ENCODE measurements at regions not wholly inside any gene's neighbourhood (a gene's known extent, or its start where the extent isn't known, plus 50 kb on each side); places are given as distances from the start of the nearest gene placed in this dataset.
"Not testable (repeated sequence)": the region's sequence is repeated elsewhere in the genome, so short reads cannot be mapped to it uniquely, and the experiment has no call there.

GRCh38 chr5:62767077-62767476 lies 188.5 kb downstream of the LRRC70 start:
- no peaks in the 10 kb centered on the region for H3K36me3 ChIP-seq (ENCODE audit: control insufficient read depth, insufficient read depth, low read length)
- BruUV-seq (replicated peaks), result no TSS peak
- no peaks in the 10 kb centered on the region for H3K27me3 Mint-ChIP-seq (ENCODE audit: insufficient read depth, unreplicated experiment)
- H3K4me1 Mint-ChIP-seq (ENCODE audit: low read depth, unreplicated experiment), result no peaks in the 10 kb centered on the region
- TF ChIP-seq, protein P1, sequence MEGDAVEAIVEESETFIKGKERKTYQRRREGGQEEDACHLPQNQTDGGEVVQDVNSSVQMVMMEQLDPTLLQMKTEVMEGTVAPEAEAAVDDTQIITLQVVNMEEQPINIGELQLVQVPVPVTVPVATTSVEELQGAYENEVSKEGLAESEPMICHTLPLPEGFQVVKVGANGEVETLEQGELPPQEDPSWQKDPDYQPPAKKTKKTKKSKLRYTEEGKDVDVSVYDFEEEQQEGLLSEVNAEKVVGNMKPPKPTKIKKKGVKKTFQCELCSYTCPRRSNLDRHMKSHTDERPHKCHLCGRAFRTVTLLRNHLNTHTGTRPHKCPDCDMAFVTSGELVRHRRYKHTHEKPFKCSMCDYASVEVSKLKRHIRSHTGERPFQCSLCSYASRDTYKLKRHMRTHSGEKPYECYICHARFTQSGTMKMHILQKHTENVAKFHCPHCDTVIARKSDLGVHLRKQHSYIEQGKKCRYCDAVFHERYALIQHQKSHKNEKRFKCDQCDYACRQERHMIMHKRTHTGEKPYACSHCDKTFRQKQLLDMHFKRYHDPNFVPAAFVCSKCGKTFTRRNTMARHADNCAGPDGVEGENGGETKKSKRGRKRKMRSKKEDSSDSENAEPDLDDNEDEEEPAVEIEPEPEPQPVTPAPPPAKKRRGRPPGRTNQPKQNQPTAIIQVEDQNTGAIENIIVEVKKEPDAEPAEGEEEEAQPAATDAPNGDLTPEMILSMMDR (IDR thresholded peaks at IDR 0.05; ENCODE audit: insufficient read depth in 1 of 2, low read depth in 1 of 2, low read length in 1 of 2, severe bottlenecking in 1 of 2, unreplicated experiment in 1 of 2), result no peak
- intact Hi-C loops (cut with micrococcal nuclease; ENCODE audit: unreplicated experiment), result no loop called here
- H3K27ac Mint-ChIP-seq (ENCODE audit: unreplicated experiment), result no peak overlapping the region
- H3K4me3 Mint-ChIP-seq (ENCODE audit: unreplicated experiment), result no peak overlapping the region
- no peaks in the 10 kb centered on the region for H3K36me3 Mint-ChIP-seq (ENCODE audit: insufficient read depth, unreplicated experiment)
- no peaks in the 10 kb centered on the region for H3K27me3 ChIP-seq (replicated peaks; ENCODE audit: control insufficient read depth, insufficient read depth, low read length)
- no peaks in the 10 kb centered on the region for H3K9me3 ChIP-seq
- H3K4me3 ChIP-seq (ENCODE audit: low read depth, low read length), result no peak overlapping the region
- H3K4me1 ChIP-seq, result no peaks in the 10 kb centered on the region
- DNase-seq, result no peak
- ChIA-PET POLR2A (no interaction called here), CTCF (no interaction called here)
- H3K9me3 Mint-ChIP-seq (ENCODE audit: unreplicated experiment), result no peaks in the 10 kb centered on the region

- POLR2A ChIA-PET, result no interaction called here
- Mint-ChIP-seq H3K27me3 (ENCODE audit: insufficient read depth, unreplicated experiment) (no peaks in the 10 kb centered on the region), H3K4me3 (ENCODE audit: unreplicated experiment) (no peak overlapping the region), H3K4me1 (ENCODE audit: low read depth, unreplicated experiment) (no peaks in the 10 kb centered on the region), H3K27ac (ENCODE audit: unreplicated experiment) (no peak overlapping the region), H3K9me3 (ENCODE audit: unreplicated experiment) (no peaks in the 10 kb centered on the region), H3K36me3 (ENCODE audit: insufficient read depth, unreplicated experiment) (no peaks in the 10 kb centered on the region)
- Histone ChIP-seq H3K4me1 (no peaks in the 10 kb centered on the region), H3K9me3 (no peaks in the 10 kb centered on the region), H3K36me3 (ENCODE audit: control insufficient read depth, insufficient read depth, low read length) (no peaks in the 10 kb centered on the region), H3K4me3 (ENCODE audit: low read depth, low read length) (no peak overlapping the region), H3K27me3 (replicated peaks; ENCODE audit: control insufficient read depth, insufficient read depth, low read length) (no peaks in the 10 kb centered on the region)
- TF ChIP-seq, protein P1 (IDR thresholded peaks at IDR 0.05; ENCODE audit: insufficient read depth in 1 of 2, low read depth in 1 of 2, low read length in 1 of 2, severe bottlenecking in 1 of 2, unreplicated experiment in 1 of 2), result no peak
- intact Hi-C loops (cut with micrococcal nuclease; ENCODE audit: unreplicated experiment), result no loop called here
- DNase-seq, result no peak
- no TSS peak for BruUV-seq (replicated peaks)
- CTCF ChIA-PET, result no interaction called here
These were observed 183.9 kb downstream of the LRRC70 start for GRCh38 chr5:62762503-62762902.

- H3K36me3 ChIP-seq (ENCODE audit: control insufficient read depth, insufficient read depth, low read length); H3K9me3 Mint-ChIP-seq (ENCODE audit: unreplicated experiment); H3K27me3 ChIP-seq (replicated peaks; ENCODE audit: control insufficient read depth, insufficient read depth, low read length); H3K4me3 ChIP-seq (ENCODE audit: low read depth, low read length); H3K27me3 Mint-ChIP-seq (ENCODE audit: insufficient read depth, unreplicated experiment); H3K4me1 Mint-ChIP-seq (ENCODE audit: low read depth, unreplicated experiment); H3K36me3 Mint-ChIP-seq (ENCODE audit: insufficient read depth, unreplicated experiment); H3K4me3 Mint-ChIP-seq (ENCODE audit: unreplicated experiment); intact Hi-C loops (cut with micrococcal nuclease; ENCODE audit: unreplicated experiment); H3K9me3 ChIP-seq; CTCF ChIA-PET; DNase-seq; BruUV-seq (replicated peaks); POLR2A ChIA-PET; H3K27ac Mint-ChIP-seq (ENCODE audit: unreplicated experiment); H3K4me1 ChIP-seq: not testable (repeated sequence)
These were observed 179.1 kb downstream of the LRRC70 start for GRCh38 chr5:62757686-62758085.

GRCh38 chr5:62752998-62753367 lies 174.4 kb downstream of the LRRC70 start:
- H3K9me3 Mint-ChIP-seq (ENCODE audit: unreplicated experiment); H3K27me3 ChIP-seq (replicated peaks; ENCODE audit: control insufficient read depth, insufficient read depth, low read length); H3K4me1 Mint-ChIP-seq (ENCODE audit: low read depth, unreplicated experiment); H3K9me3 ChIP-seq; H3K4me3 Mint-ChIP-seq (ENCODE audit: unreplicated experiment); DNase-seq; H3K27me3 Mint-ChIP-seq (ENCODE audit: insufficient read depth, unreplicated experiment); intact Hi-C loops (cut with micrococcal nuclease; ENCODE audit: unreplicated experiment); H3K4me3 ChIP-seq (ENCODE audit: low read depth, low read length); H3K36me3 ChIP-seq (ENCODE audit: control insufficient read depth, insufficient read depth, low read length); POLR2A ChIA-PET; CTCF ChIA-PET; BruUV-seq (replicated peaks); H3K27ac Mint-ChIP-seq (ENCODE audit: unreplicated experiment); H3K4me1 ChIP-seq; H3K36me3 Mint-ChIP-seq (ENCODE audit: insufficient read depth, unreplicated experiment): not testable (repeated sequence)

DNA sequence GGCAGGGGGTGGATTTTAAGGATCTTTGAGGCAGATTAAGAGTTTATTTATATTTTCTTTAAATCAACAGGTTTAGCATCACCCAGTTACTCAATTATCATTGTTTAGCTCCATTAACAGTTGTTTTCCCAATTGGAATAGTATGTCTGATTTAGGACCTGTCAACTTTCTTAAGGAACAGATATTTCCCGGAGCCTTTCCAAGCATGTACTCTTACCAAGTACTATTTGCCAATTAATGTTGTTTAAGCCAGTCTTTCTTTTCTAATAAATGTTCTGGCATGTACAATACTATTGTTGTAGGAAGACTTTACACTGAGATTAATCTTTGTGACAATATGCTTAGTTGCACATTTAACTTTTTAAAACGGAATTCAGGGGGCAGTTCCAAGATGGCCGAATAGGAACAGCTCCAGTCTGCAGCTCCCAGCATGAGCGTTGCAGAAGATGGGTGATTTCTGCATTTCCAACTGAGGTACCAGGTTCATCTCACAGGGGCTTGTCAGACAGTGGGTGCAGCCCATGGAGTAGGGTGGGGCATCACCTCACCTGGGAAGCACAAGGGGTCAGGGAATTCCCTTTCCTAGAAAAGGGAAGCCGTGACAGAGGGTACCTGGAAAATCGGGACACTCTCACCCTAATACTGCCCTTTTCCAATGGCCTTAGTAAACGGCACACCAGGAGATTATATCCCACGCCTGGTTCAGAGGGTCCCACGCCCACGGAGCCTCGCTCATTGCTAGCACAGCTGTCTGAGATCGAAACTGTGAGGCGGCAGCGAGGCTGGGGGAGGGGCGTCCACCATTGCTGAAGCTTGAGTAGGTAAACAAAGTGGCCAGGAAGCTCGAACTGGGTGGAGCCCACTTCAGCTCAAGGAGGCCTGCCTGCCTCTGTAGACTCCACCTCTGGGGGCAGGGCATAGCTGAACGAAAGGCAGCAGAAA lies 173.7 kb downstream of the LRRC70 start:
- H3K27me3 Mint-ChIP-seq (ENCODE audit: insufficient read depth, unreplicated experiment); DNase-seq; H3K27me3 ChIP-seq (replicated peaks; ENCODE audit: control insufficient read depth, insufficient read depth, low read length); intact Hi-C loops (cut with micrococcal nuclease; ENCODE audit: unreplicated experiment); H3K4me3 ChIP-seq (ENCODE audit: low read depth, low read length); H3K9me3 ChIP-seq; H3K4me1 Mint-ChIP-seq (ENCODE audit: low read depth, unreplicated experiment); H3K27ac Mint-ChIP-seq (ENCODE audit: unreplicated experiment); H3K4me3 Mint-ChIP-seq (ENCODE audit: unreplicated experiment); POLR2A ChIA-PET; BruUV-seq (replicated peaks); CTCF ChIA-PET; H3K36me3 ChIP-seq (ENCODE audit: control insufficient read depth, insufficient read depth, low read length); H3K9me3 Mint-ChIP-seq (ENCODE audit: unreplicated experiment); H3K4me1 ChIP-seq; H3K36me3 Mint-ChIP-seq (ENCODE audit: insufficient read depth, unreplicated experiment): not testable (repeated sequence)
